ENCODE measurements at regions not wholly inside any gene's neighbourhood (a gene's known extent, or its start where the extent isn't known, plus 50 kb on each side); places are given as distances from the start of the nearest gene placed in this dataset.

- Histone ChIP-seq H3K27ac (no peak overlapping the region), H3K9me3 (no peaks in the 10 kb centered on the region), H3K27me3 (no peaks in the 10 kb centered on the region), H3K4me1 (no peaks in the 10 kb centered on the region), H3K4me3 (no peak overlapping the region), H3K36me3 (no peaks in the 10 kb centered on the region)
- TF ChIP-seq POLR2AphosphoS5 (IDR thresholded peaks at IDR 0.05) (no peak), POLR2A (IDR thresholded peaks at IDR 0.05) (no peak), EP300 (IDR thresholded peaks at IDR 0.05; ENCODE audit: low read depth) (no peak), CTCF (IDR thresholded peaks at IDR 0.05) (no peak)
- WGBS, 2 donors (ENCODE audit: low coverage in 1 of 2), result 89 to 90% methylated on average over 5 of the region's 5 CpGs
- no peak for DNase-seq
- intact Hi-C loops (cut with DNase I; ENCODE audit: low total_unique reads) (no loop called here), in situ Hi-C loops (cut with MboI; ENCODE audit: low pct_ligation_motif_present in 1 of 4, low pct_unique_long_range_greater_than_20kb in 1 of 4, low sequenced_read_pairs in 3 of 4) (no loop called here)
These were observed 163.2 kb upstream of the MYCN start for GRCh38 chr2:15776992-15777702.

- no peak for DNase-seq
- no peaks in the 10 kb centered on the region for H3K27me3 ChIP-seq
- no peaks in the 10 kb centered on the region for H3K9me3 ChIP-seq
- no peak for TF ChIP-seq POLR2AphosphoS5 (IDR thresholded peaks at IDR 0.05)
- no peak for TF ChIP-seq POLR2A (IDR thresholded peaks at IDR 0.05)
- no peak for TF ChIP-seq EP300 (IDR thresholded peaks at IDR 0.05; ENCODE audit: low read depth)
- no peak for TF ChIP-seq CTCF (IDR thresholded peaks at IDR 0.05)
- intact Hi-C loops (cut with DNase I; ENCODE audit: low total_unique reads), result no loop called here
- 84 to 90% methylated on average over 6 of the region's 6 CpGs for WGBS, 2 donors (ENCODE audit: low coverage in 1 of 2)
- no peaks in the 10 kb centered on the region for H3K36me3 ChIP-seq
- no peak overlapping the region for H3K27ac ChIP-seq
- H3K4me1 ChIP-seq, result no peaks in the 10 kb centered on the region
- H3K4me3 ChIP-seq, result no peak overlapping the region
- in situ Hi-C loops (cut with MboI; ENCODE audit: low pct_ligation_motif_present in 1 of 4, low pct_unique_long_range_greater_than_20kb in 1 of 4, low sequenced_read_pairs in 3 of 4), result no loop called here
These were observed 162.5 kb upstream of the MYCN start for GRCh38 chr2:15777795-15778371.

GRCh38 chr2:15778529-15779219 is 161.7 kb upstream of the MYCN start:
- intact Hi-C loops (cut with DNase I; ENCODE audit: low total_unique reads) (no loop called here), in situ Hi-C loops (cut with MboI; ENCODE audit: low pct_ligation_motif_present in 1 of 4, low pct_unique_long_range_greater_than_20kb in 1 of 4, low sequenced_read_pairs in 3 of 4) (no loop called here)
- H3K4me3 ChIP-seq, result no peak overlapping the region
- TF ChIP-seq EP300 (IDR thresholded peaks at IDR 0.05; ENCODE audit: low read depth) (no peak), POLR2A (IDR thresholded peaks at IDR 0.05) (no peak), CTCF (IDR thresholded peaks at IDR 0.05) (no peak), POLR2AphosphoS5 (IDR thresholded peaks at IDR 0.05) (no peak)
- no peaks in the 10 kb centered on the region for H3K4me1 ChIP-seq
- no peaks in the 10 kb centered on the region for H3K27me3 ChIP-seq
- DNase-seq, result no peak
- no peaks in the 10 kb centered on the region for H3K36me3 ChIP-seq
- H3K9me3 ChIP-seq, result no peaks in the 10 kb centered on the region
- H3K27ac ChIP-seq, result no peak overlapping the region
- WGBS, 2 donors (ENCODE audit: low coverage in 1 of 2), result 76 to 85% methylated on average over 4 to 7 of the region's 7 CpGs

- in situ Hi-C loops (cut with MboI; ENCODE audit: low pct_ligation_motif_present in 1 of 4, low pct_unique_long_range_greater_than_20kb in 1 of 4, low sequenced_read_pairs in 3 of 4) (no loop called here), intact Hi-C loops (cut with DNase I; ENCODE audit: low total_unique reads) (no loop called here)
- 50 to 93% methylated on average over 1 to 7 of the region's 7 CpGs for WGBS, 2 donors (ENCODE audit: low coverage in 1 of 2)
These were observed 160.8 kb upstream of the MYCN start for GRCh38 chr2:15779381-15780041.

More at GRCh38 chr2:15779381-15780041, 160.8 kb upstream of the MYCN start:
- H3K27ac ChIP-seq, result no peak overlapping the region
- H3K27me3 ChIP-seq, result no peaks in the 10 kb centered on the region
- H3K4me1 ChIP-seq, result no peaks in the 10 kb centered on the region
- no peak for TF ChIP-seq POLR2AphosphoS5 (IDR thresholded peaks at IDR 0.05)
- no peak for TF ChIP-seq CTCF (IDR thresholded peaks at IDR 0.05)
- TF ChIP-seq EP300 (IDR thresholded peaks at IDR 0.05; ENCODE audit: low read depth), result no peak
- no peak for TF ChIP-seq POLR2A (IDR thresholded peaks at IDR 0.05)
- no peaks in the 10 kb centered on the region for H3K9me3 ChIP-seq
- H3K36me3 ChIP-seq, result no peaks in the 10 kb centered on the region
- H3K4me3 ChIP-seq, result no peak overlapping the region
- DNase-seq, result no peak

Measured in transverse colon (tissue), 4 donors.